GM12892 (cell line): ENCODE measurements at regions not wholly inside any gene's neighbourhood (a gene's known extent, or its start where the extent isn't known, plus 50 kb on each side); places are given as distances from the start of the nearest gene placed in this dataset.

ENCODE experiments used
- POLR2A ChIP-seq: IDR thresholded peaks from 2 replicates; pipeline ENCODE4 v1.6.1; 2011; ENCODE audit warnings: low read depth, low read length, control low read depth
- POLR2AphosphoS5 ChIP-seq: IDR thresholded peaks from 2 replicates; pipeline ENCODE4 v1.6.1; 2011; ENCODE audit warnings: low read depth, low read length, control low read depth
- TAF1 ChIP-seq: IDR thresholded peaks from 2 replicates; pipeline ENCODE4 v1.6.1; 2011; ENCODE audit warnings: low read depth, mild to moderate bottlenecking, control low read depth, low read length, borderline replicate concordance

DNA sequence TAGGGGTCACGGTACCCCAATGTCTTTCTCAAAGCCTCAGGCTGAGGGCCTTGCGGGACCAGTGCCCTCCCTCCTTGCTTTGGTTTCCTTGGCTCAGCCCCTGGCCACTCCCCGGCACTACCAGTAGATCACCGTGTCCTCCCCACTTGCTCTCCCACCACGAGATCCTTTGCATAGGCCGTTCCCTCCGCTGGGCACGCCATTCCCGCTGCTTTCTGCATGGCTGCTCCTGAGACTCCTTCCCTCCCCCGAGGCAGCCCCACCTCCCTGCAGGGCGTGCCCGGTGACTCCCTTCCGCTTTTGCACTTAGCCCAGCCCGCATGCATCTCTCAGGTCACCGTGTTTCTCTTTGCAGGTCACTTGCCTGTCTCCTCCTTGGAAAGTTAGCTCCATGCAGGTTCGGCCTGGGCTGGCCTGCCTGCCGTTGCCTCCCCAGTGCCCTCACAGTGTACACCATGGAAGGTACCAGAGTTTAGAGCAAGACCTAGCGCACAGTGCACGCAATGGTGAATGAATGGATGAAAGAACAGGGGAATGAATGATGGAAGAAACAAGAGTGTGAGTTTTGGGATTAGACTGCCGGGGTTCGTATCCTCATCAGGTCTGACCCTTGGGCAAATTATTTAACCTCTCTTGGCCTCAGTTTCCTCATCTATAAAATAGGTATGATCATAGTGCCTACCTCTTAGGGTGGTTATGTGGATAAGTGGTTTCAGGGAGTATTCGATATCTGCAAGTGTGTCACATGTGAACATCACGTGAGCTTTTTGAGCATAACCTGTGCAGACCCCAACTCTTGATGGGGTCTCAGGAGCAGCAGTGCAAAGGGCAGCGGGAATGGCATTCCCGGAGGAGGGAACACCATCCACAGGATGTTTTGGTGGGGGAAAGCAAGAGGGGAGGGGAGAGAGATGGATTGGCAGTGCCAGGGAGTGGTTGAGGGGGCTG, 214.3 kb downstream of the C9orf50 start:
- TF ChIP-seq TAF1 (no peak), POLR2A (no peak), POLR2AphosphoS5 (no peak)
